GM12878 (cell line): ENCODE measurements at regions not wholly inside any gene's neighbourhood (a gene's known extent, or its start where the extent isn't known, plus 50 kb on each side); places are given as distances from the start of the nearest gene placed in this dataset.

Experiments used
- ATAC-seq: fragments of 200-7000 bp; cut with Tn5 transposase; 3 replicates; pipeline ENCODE4 v1.9.1; 2020; ENCODE audit warnings: mild to moderate bottlenecking, moderate library complexity
- BruUV-seq: library from RNA; stranded (reverse); fragments of 400-500 nt; replicated peaks from 2 replicates; lab custom pipeline; 2021; lab: Mats Ljungman, UMichigan
- CTCF ChIA-PET: fragments of 300-600 bp; sonication (Branson Sonifier 250); formaldehyde crosslinking; extraction: SDS; loops from one replicate; lab custom pipeline; 2021; ENCODE audit warnings: inconsistent platforms; lab: Yijun Ruan, JAX
- POLR2A ChIA-PET: fragments of 350-600 bp; formaldehyde crosslinking; extraction: SDS; loops from one replicate; lab custom pipeline; 2021; ENCODE audit warnings: inconsistent platforms; lab: Charles Lee
- RAD21 ChIA-PET: fragments of 300-600 bp; sonication (Branson Sonifier 250); formaldehyde crosslinking; loops from one replicate; lab custom pipeline; 2023; ENCODE audit warnings: antibody characterized with exemption; ENCODE audit not compliant: unreplicated experiment; lab: Charles Lee
- SMC1A ChIA-PET: fragments of 300-600 bp; sonication (Branson Sonifier 250); formaldehyde crosslinking; loops from one replicate; lab custom pipeline; 2023; ENCODE audit not compliant: unreplicated experiment, uncharacterized antibody; lab: Charles Lee
- DNase-seq: peaks from one replicate; pipeline ENCODE4 v3.0.0-alpha.2; 2011; ENCODE audit warnings: low read depth, low spot score
- FAIRE-seq: peaks from 3 replicates; lab custom pipeline; 2011; peaks lifted over from hg19 to GRCh38; lab: Jason Lieb, UNC
- H2AFZ ChIP-seq: 2 replicates; pipeline ENCODE4 v1.6.0; 2011; ENCODE audit warnings: low read depth, low read length, control low read depth; ENCODE audit not compliant: control insufficient read depth
- H3K27ac ChIP-seq: 2 replicates; pipeline ENCODE4 v1.5.1; 2011; ENCODE audit warnings: control low read depth; ENCODE audit not compliant: control insufficient read depth, insufficient read depth
- H3K27me3 ChIP-seq, 2 experiments: replicated peaks in 1 of 2; 2 replicates each; pipeline versions ENCODE4 v1.6.0 to v1.6.1; 2011; ENCODE audit warnings: low read length in 1 of 2; ENCODE audit not compliant: control insufficient read depth in 2 of 2, insufficient read depth in 2 of 2
- H3K36me3 ChIP-seq, 2 experiments: 2 replicates each; pipeline ENCODE4 v1.5.1; 2011; ENCODE audit warnings: low read length in 1 of 2; ENCODE audit not compliant: control insufficient read depth in 2 of 2, insufficient read depth in 2 of 2
- H3K4me1 ChIP-seq: 2 replicates; pipeline ENCODE4 v1.6.1; 2011; ENCODE audit warnings: mild to moderate bottlenecking, low read length, moderate library complexity, mixed read lengths; ENCODE audit not compliant: control insufficient read depth, insufficient read depth
- H3K4me2 ChIP-seq: 2 replicates; pipeline ENCODE4 v1.6.0; 2011; ENCODE audit warnings: control low read depth; ENCODE audit not compliant: control insufficient read depth, insufficient read depth
- H3K4me3 ChIP-seq: fragments of 200-600 bp; sonication (generic); 2 replicates; pipeline ENCODE4 v1.5.1; 2016
- H3K79me2 ChIP-seq: 2 replicates; pipeline ENCODE4 v1.6.0; 2011; ENCODE audit warnings: low read length; ENCODE audit not compliant: control insufficient read depth, insufficient read depth
- H3K9ac ChIP-seq: 2 replicates; pipeline ENCODE4 v1.8.0; 2011; ENCODE audit warnings: low read length, control low read depth, mixed read lengths; ENCODE audit not compliant: control insufficient read depth, insufficient read depth
- H3K9me3 ChIP-seq: replicated peaks from 3 replicates; pipeline ENCODE4 v1.5.1; 2011; ENCODE audit warnings: mild to moderate bottlenecking, low read length; ENCODE audit not compliant: control insufficient read depth, insufficient read depth
- H4K20me1 ChIP-seq: 2 replicates; pipeline ENCODE4 v1.6.0; 2011; ENCODE audit not compliant: control insufficient read depth, insufficient read depth
- BCL3 ChIP-seq: IDR thresholded peaks from 2 replicates; pipeline ENCODE4 v1.6.1; 2011; ENCODE audit warnings: borderline replicate concordance, low read depth, mild to moderate bottlenecking, moderate library complexity, low read length; ENCODE audit not compliant: insufficient read depth, poor library complexity, severe bottlenecking
- CUX1 ChIP-seq: IDR thresholded peaks from 2 replicates; pipeline ENCODE4 v1.6.1; 2012; ENCODE audit warnings: improper control_type of control experiment, low read depth, low read length; ENCODE audit not compliant: insufficient replicate concordance
- E2F4 ChIP-seq: IDR thresholded peaks from 2 replicates; pipeline ENCODE4 v1.6.1; 2012; ENCODE audit warnings: low read depth, low read length, improper control_type of control experiment
- HDAC6 ChIP-seq: fragments of 200-600 bp; sonication (generic); IDR thresholded peaks from one replicate; pipeline ENCODE4 v1.8.0; 2017; ENCODE audit warnings: antibody characterized with exemption; ENCODE audit not compliant: unreplicated experiment
- MYC ChIP-seq: IDR thresholded peaks from 2 replicates; pipeline ENCODE4 v1.6.1; 2011; ENCODE audit warnings: mild to moderate bottlenecking, low read length, moderate library complexity, inconsistent platforms; ENCODE audit not compliant: insufficient read depth, insufficient replicate concordance, insufficient read length, severe bottlenecking
- NFYB ChIP-seq: IDR thresholded peaks from 2 replicates; pipeline ENCODE4 v1.6.1; 2011; ENCODE audit warnings: low read depth, mild to moderate bottlenecking, low read length, improper control_type of control experiment, moderate library complexity; ENCODE audit not compliant: insufficient read depth
- POLR2A ChIP-seq: IDR thresholded peaks from 2 replicates; pipeline ENCODE4 v1.6.1; 2011; ENCODE audit warnings: low read depth, mild to moderate bottlenecking, low read length
- RAD21 ChIP-seq: IDR thresholded peaks from 2 replicates; pipeline ENCODE4 v1.6.1; 2011; ENCODE audit warnings: mild to moderate bottlenecking, low read depth, low read length, moderate library complexity; ENCODE audit not compliant: insufficient read depth
- RELA ChIP-seq: fragments of 450-650 bp; IDR thresholded peaks from 2 replicates; pipeline ENCODE4 v1.8.0; 2014; ENCODE audit warnings: borderline replicate concordance; ENCODE audit not compliant: partially characterized antibody
- SIN3A ChIP-seq: IDR thresholded peaks from 2 replicates; pipeline ENCODE4 v1.6.1; 2012; ENCODE audit warnings: low read depth, low read length, improper control_type of control experiment
- SIX5 ChIP-seq: IDR thresholded peaks from 2 replicates; pipeline ENCODE4 v1.6.1; 2011; ENCODE audit warnings: mild to moderate bottlenecking, low read depth, low read length, moderate library complexity; ENCODE audit not compliant: severe bottlenecking
- SKIL ChIP-seq: fragments of 450-650 bp; IDR thresholded peaks from 2 replicates; pipeline ENCODE4 v1.6.1; 2017; ENCODE audit warnings: mild to moderate bottlenecking, low read depth, inconsistent platforms; ENCODE audit not compliant: poor library complexity, severe bottlenecking
- SMAD5 ChIP-seq: IDR thresholded peaks from 2 replicates; pipeline ENCODE4 v1.6.1; 2016; ENCODE audit warnings: antibody characterized with exemption, low read depth
- ZNF384 ChIP-seq: IDR thresholded peaks from 2 replicates; pipeline ENCODE4 v1.6.1; 2012; ENCODE audit warnings: low read depth, mild to moderate bottlenecking, low read length, improper control_type of control experiment, borderline replicate concordance
- WGBS: methylation state at CpG from one replicate; pipeline ENCODE4 v1.1.6; 2016; ENCODE audit warnings: low lambda C conversion rate; ENCODE audit not compliant: insufficient replicate concordance, insufficient coverage; ENCODE audit errors: missing lambda C conversion rate; 5-methylcytosine and 5-hydroxymethylcytosine counted together
- in situ Hi-C: fragments of 300-500 bp; cut with MboI; formaldehyde crosslinking; loops from 9 replicates; pipeline ENCODE4 v1.14.3; 2018; ENCODE audit warnings: mixed read lengths
- intact Hi-C: fragments of 100-400 bp; cut with micrococcal nuclease; formaldehyde crosslinking; loops from one replicate; pipeline ENCODE4 v1.14.2; 2022; ENCODE audit not compliant: unreplicated experiment

GRCh38 chr5:99702565-99702964 lies 773.8 kb upstream of the CHD1 start (continued):
- TF ChIP-seq MYC (no peak), SIN3A (no peak), RAD21 (no peak)

- in situ Hi-C loops: no loop called here
- no peak overlapping the region for H3K27ac ChIP-seq
- H3K27me3 ChIP-seq: no peaks in the 10 kb centered on the region
- 62% methylated on average over 10 of the region's 10 CpGs for WGBS
- FAIRE-seq (no peak), ATAC-seq (no peak), DNase-seq (no peak)
- no peak overlapping the region for H3K4me2 ChIP-seq
- no peak overlapping the region for H3K4me3 ChIP-seq
- H3K36me3 ChIP-seq: no peaks in the 10 kb centered on the region
- H2AFZ ChIP-seq: no peak overlapping the region
- no peaks in the 10 kb centered on the region for H3K9me3 ChIP-seq
- BruUV-seq: no TSS peak
- H3K79me2 ChIP-seq: no peaks in the 10 kb centered on the region
- ChIA-PET SMC1A (no interaction called here), RAD21 (no interaction called here), POLR2A (no interaction called here), CTCF (no interaction called here)
- H3K4me1 ChIP-seq: no peaks in the 10 kb centered on the region
- no peak overlapping the region for H3K9ac ChIP-seq
- H4K20me1 ChIP-seq: no peaks in the 10 kb centered on the region
- intact Hi-C loops: no loop called here
- no peak for TF ChIP-seq CUX1
- no peak for TF ChIP-seq POLR2A
- TF ChIP-seq RELA: no peak
- no peak for TF ChIP-seq NFYB
- TF ChIP-seq ZNF384: no peak
- TF ChIP-seq E2F4: no peak
- no peak for TF ChIP-seq SKIL
- TF ChIP-seq SIX5: no peak
- no peak for TF ChIP-seq SMAD5
- no peak for TF ChIP-seq BCL3
- no peak for TF ChIP-seq HDAC6
Observed at GRCh38 chr5:99694884-99695283, 766.1 kb upstream of the CHD1 start.
